Bronchial epithelial cell (primary cell): ENCODE measurements at regions not wholly inside any gene's neighbourhood (a gene's known extent, or its start where the extent isn't known, plus 50 kb on each side); places are given as distances from the start of the nearest gene placed in this dataset.
A peak's percentile ranks its signal among the peaks of the same experiment; 100 is the strongest.

Source experiments
- DNase-seq: peaks from one replicate; pipeline ENCODE4 v3.0.0-alpha.2; 2010; ENCODE audit warnings: low read depth
- FAIRE-seq: peaks from 2 replicates; lab custom pipeline; 2011; peaks lifted over from hg19 to GRCh38; lab: Jason Lieb, UNC
- H3K27me3 ChIP-seq: 2 replicates; pipeline ENCODE4 v1.5.1; 2011; ENCODE audit warnings: low read length; ENCODE audit not compliant: control insufficient read depth, insufficient read depth
- H3K36me3 ChIP-seq: 2 replicates; pipeline ENCODE4 v1.5.1; 2011; ENCODE audit warnings: low read length; ENCODE audit not compliant: control insufficient read depth, insufficient read depth
- H3K4me3 ChIP-seq: 2 replicates; pipeline ENCODE4 v1.5.1; 2011; ENCODE audit warnings: mild to moderate bottlenecking, low read depth, low read length, control low read depth
- TF ChIP-seq, protein P1 (sequence below): IDR thresholded peaks from 2 replicates; pipeline ENCODE4 v1.5.1; 2011; ENCODE audit warnings: mild to moderate bottlenecking, moderate library complexity, low read length, control low read depth, inconsistent platforms; ENCODE audit not compliant: insufficient read depth, severe bottlenecking

DNA sequence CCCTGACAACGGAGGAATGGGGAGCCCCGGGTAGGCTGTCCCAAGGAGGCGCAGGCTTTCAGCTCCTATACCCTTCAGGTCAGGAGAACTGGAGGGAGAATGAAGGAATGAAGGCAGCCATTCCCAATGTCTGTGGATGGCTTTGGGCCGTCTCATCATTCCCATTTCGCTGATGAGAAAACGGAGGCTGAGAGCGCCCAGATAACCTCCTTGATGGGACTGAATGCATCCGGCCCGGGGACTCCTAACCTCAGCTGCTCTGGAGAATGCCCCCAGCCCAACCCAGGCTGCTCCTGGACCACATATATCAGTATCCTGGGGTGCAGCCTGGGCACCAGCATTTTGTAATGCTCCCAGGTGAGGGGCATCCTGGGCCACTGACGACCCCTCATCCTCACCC, 52.6 kb upstream of the RNU6ATAC start:
- DNase-seq (no peak), FAIRE-seq (no peak)
- no peaks in the 10 kb centered on the region for H3K36me3 ChIP-seq
- no peak overlapping the region for H3K4me3 ChIP-seq
- H3K27me3 ChIP-seq = no peaks in the 10 kb centered on the region
- TF ChIP-seq, protein P1, sequence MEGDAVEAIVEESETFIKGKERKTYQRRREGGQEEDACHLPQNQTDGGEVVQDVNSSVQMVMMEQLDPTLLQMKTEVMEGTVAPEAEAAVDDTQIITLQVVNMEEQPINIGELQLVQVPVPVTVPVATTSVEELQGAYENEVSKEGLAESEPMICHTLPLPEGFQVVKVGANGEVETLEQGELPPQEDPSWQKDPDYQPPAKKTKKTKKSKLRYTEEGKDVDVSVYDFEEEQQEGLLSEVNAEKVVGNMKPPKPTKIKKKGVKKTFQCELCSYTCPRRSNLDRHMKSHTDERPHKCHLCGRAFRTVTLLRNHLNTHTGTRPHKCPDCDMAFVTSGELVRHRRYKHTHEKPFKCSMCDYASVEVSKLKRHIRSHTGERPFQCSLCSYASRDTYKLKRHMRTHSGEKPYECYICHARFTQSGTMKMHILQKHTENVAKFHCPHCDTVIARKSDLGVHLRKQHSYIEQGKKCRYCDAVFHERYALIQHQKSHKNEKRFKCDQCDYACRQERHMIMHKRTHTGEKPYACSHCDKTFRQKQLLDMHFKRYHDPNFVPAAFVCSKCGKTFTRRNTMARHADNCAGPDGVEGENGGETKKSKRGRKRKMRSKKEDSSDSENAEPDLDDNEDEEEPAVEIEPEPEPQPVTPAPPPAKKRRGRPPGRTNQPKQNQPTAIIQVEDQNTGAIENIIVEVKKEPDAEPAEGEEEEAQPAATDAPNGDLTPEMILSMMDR = no peak

DNA sequence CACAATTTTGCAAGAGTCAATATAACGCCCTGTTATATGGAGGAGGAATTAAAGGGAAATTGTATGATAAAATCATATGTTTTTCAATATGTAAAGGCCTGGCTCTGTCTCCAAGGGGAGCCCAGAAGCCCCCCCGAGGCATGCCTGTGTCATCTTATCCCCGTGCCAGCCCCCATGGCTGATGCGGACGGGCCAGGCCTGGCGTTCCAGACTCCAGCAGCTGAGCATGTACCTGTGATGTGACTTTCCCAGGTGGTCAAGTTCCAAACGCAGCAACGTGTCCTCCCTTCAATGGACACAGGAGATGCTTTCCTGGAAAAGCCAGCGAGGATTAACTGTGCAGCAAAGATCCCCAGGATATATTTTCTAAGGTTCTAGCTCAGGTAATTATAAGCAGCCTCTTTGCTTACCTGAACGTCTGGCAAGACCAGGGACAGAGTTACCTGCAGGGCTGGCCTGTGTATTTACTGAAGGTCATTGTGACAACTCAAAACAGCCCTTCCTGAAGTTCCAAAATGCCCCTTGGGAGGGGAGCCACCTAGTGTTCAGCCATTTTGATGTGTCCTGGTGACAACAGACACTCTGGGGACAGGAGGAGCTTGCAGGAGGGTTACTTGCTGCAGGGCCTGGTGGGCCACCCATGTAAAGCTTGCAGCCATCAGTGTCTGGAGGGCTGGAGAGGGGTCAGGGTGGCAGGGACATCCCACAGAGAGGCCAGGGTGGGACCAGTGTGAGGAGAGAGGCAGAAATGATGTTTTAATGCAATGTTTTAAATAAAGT, 53.3 kb upstream of the RNU6ATAC start:
- TF ChIP-seq, protein P1 = no peak
- DNase-seq (no peak), FAIRE-seq (no peak)
- H3K27me3 ChIP-seq = no peaks in the 10 kb centered on the region
- H3K4me3 ChIP-seq = no peak overlapping the region
- H3K36me3 ChIP-seq = no peaks in the 10 kb centered on the region

DNA sequence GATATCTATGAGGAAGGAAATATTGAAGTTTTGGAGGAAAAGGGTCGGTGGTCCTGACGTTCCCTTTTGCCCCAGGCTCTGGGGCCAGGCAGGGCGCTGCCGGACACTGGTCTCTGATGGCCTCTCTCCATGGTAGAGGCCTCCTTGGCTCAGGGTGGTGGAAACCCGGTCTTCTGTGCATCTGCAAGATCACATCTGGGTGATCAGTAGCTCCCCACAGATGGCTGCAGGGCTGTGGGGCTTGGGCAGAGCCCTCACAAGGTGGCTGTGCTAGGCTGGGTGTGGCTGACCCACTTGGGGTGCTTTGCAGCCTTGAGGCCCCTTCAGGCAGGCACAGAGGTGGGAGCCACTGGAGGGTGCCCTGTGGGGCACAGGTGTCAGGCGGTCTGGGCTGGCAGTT, 53.9 kb upstream of the RNU6ATAC start:
- DNase-seq (no peak), FAIRE-seq (no peak)
- TF ChIP-seq, protein P1 = no peak
- Histone ChIP-seq H3K4me3 (no peak overlapping the region), H3K36me3 (no peaks in the 10 kb centered on the region), H3K27me3 (no peaks in the 10 kb centered on the region)

DNA sequence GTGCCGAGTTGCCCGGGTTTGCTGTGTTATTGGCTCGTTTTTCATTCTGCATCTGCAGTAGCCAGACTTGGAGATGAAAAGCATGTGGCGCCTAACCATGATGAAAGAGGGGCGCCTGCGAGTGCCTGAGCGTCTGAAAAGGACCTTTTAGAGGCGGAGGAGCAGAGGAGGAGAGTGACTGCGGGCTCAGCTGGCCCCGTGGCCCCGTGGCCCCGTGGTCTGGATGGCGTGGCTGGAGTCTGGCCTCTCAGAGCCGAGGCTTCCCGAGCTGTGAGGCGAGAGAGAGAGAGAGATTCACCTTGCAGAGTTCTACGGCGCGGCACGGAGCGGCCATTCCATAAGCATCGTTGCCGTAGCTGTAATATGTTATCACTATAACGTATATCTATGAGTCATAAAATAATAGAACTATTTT, 55.3 kb upstream of the RNU6ATAC start:
- H3K27me3 ChIP-seq = no peaks in the 10 kb centered on the region
- H3K4me3 ChIP-seq = no peak overlapping the region
- FAIRE-seq (no peak), DNase-seq (no peak)
- H3K36me3 ChIP-seq = no peaks in the 10 kb centered on the region
- TF ChIP-seq, protein P1 = no peak

DNA sequence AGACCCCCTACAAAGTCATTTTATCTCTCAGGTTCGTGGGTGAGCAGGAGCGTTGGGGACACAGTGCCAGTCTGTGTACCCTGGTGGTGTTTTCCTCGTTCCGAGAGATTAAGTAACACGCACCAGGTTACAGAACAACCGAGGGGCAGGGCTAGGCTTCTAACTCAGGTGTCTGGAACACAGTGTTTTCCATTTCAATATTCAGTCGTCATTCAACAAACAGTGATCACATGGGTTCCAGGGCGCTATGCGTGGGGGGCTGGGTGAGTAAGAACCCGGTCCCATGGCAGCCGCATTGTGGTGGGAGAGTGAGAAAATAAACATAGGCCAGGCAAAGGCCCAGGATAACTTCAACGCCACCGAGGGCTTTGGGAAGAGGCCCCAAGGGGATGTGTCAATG, 55.9 kb upstream of the RNU6ATAC start:
- H3K27me3 ChIP-seq = no peaks in the 10 kb centered on the region
- H3K36me3 ChIP-seq = no peaks in the 10 kb centered on the region
- peak; percentile 17 for DNase-seq
- no peak for FAIRE-seq
- no peak overlapping the region for H3K4me3 ChIP-seq
- TF ChIP-seq, protein P1 = no peak
